HCT116 (cell line): ENCODE measurements at regions not wholly inside any gene's neighbourhood (a gene's known extent, or its start where the extent isn't known, plus 50 kb on each side); places are given as distances from the start of the nearest gene placed in this dataset.

Source experiments
- ATAC-seq: fragments of 200-7000 bp; cut with Tn5 transposase; 2 replicates; pipeline ENCODE4 v1.9.1; 2020; ENCODE audit warnings: mild to moderate bottlenecking, moderate library complexity
- BruUV-seq: library from RNA; stranded (reverse); fragments of 400-500 nt; replicated peaks from 2 replicates; lab custom pipeline; 2021; lab: Mats Ljungman, UMichigan
- CTCF ChIA-PET: fragments of 300-600 bp; sonication (Branson Sonifier 250); formaldehyde crosslinking; loops from one replicate; lab custom pipeline; 2021; ENCODE audit warnings: antibody characterized with exemption; lab: Charles Lee
- POLR2A ChIA-PET: fragments of 300-600, 350-600 bp; sonication (Branson Sonifier 250); formaldehyde crosslinking; loops from one replicate; lab custom pipeline; 2021; ENCODE audit warnings: antibody characterized with exemption; lab: Charles Lee
- RAD21 ChIA-PET, 2 experiments: fragments of 300-600 bp; sonication (Branson Sonifier 250); formaldehyde crosslinking; loops; one replicate each; lab custom pipeline; 2023; ENCODE audit warnings: low total read pairs in 2 of 2; ENCODE audit not compliant: uncharacterized antibody in 2 of 2, unreplicated experiment in 2 of 2, low non-redundant PET in 1 of 2; lab: Charles Lee
- DNase-seq: peaks from one replicate; pipeline ENCODE4 v3.0.0-alpha.2; 2010; ENCODE audit warnings: low read depth, low spot score
- H2AFZ ChIP-seq: fragments of 200-600 bp; shearing (Covaris generic), sonication (generic); 2 replicates; pipeline ENCODE4 v1.6.1; 2017; ENCODE audit warnings: low read depth, mixed run types, mixed read lengths, antibody characterized with exemption, low read length; ENCODE audit not compliant: poor library complexity, severe bottlenecking
- H3K27ac ChIP-seq: 2 replicates; pipeline ENCODE4 v1.5.1; 2012; ENCODE audit warnings: low read depth, low read length
- H3K27me3 ChIP-seq: fragments of 200-600 bp; sonication (generic); 2 replicates; pipeline ENCODE4 v1.6.1; 2016; ENCODE audit warnings: mixed run types, low read length, mixed read lengths; ENCODE audit not compliant: insufficient read depth
- H3K36me3 ChIP-seq, 2 experiments: fragments of 200-500 bp in 1 of 2; fragments of 200-600 bp in 1 of 2; sonication (Bioruptor generic) in 1 of 2; sonication (generic) in 1 of 2; 2 replicates each; pipeline versions ENCODE4 v1.5.1 to v1.6.1; 2014 to 2016; ENCODE audit warnings: low read length in 2 of 2, inconsistent platforms in 1 of 2, mixed read lengths in 1 of 2, mixed run types in 1 of 2; ENCODE audit not compliant: insufficient read depth in 2 of 2, control insufficient read depth in 1 of 2
- H3K4me1 ChIP-seq, 2 experiments: fragments of 200-600 bp in 1 of 2; sonication (generic) in 1 of 2; 2 replicates each; pipeline versions ENCODE4 v1.5.1 to v1.6.1; 2012 to 2017; ENCODE audit warnings: low read length in 2 of 2, inconsistent platforms in 1 of 2, mild to moderate bottlenecking in 1 of 2, mixed read lengths in 1 of 2, mixed run types in 1 of 2, moderate library complexity in 1 of 2; ENCODE audit not compliant: insufficient read depth in 2 of 2, control insufficient read depth in 1 of 2
- H3K4me2 ChIP-seq: fragments of 200-600 bp; sonication (generic); 2 replicates; pipeline ENCODE4 v1.6.1; 2017; ENCODE audit warnings: mixed run types, low read length, mixed read lengths
- H3K4me3 ChIP-seq, 2 experiments: fragments of 200-600 bp in 1 of 2; sonication (generic) in 1 of 2; replicated peaks in 1 of 2; 2 replicates each; pipeline ENCODE4 v1.5.1; 2011 to 2016; ENCODE audit warnings: low read length in 2 of 2, control low read depth in 1 of 2, low read depth in 1 of 2, mild to moderate bottlenecking in 1 of 2, mixed read lengths in 1 of 2, mixed run types in 1 of 2
- H3K79me2 ChIP-seq: fragments of 200-600 bp; sonication (generic); 2 replicates; pipeline ENCODE4 v1.6.1; 2017; ENCODE audit warnings: mild to moderate bottlenecking, mixed run types, low read length, moderate library complexity, mixed read lengths; ENCODE audit not compliant: insufficient read depth
- H3K9ac ChIP-seq: fragments of 200-600 bp; sonication (generic); 2 replicates; pipeline ENCODE4 v1.6.1; 2016; ENCODE audit warnings: low read length, mixed read lengths
- H3K9me2 ChIP-seq: fragments of 200-600 bp; sonication (generic), shearing (Covaris generic); 2 replicates; pipeline ENCODE4 v1.6.1; 2017; ENCODE audit warnings: mixed run types, mild to moderate bottlenecking, moderate library complexity; ENCODE audit not compliant: insufficient read depth
- H3K9me3 ChIP-seq, 2 experiments: fragments of 200-500 bp in 1 of 2; fragments of 200-600 bp in 1 of 2; sonication (Bioruptor generic) in 1 of 2; sonication (generic) in 1 of 2; 2 replicates each; pipeline ENCODE4 v1.6.1; 2014 to 2017; ENCODE audit warnings: low read length in 2 of 2, mixed read lengths in 2 of 2, inconsistent platforms in 1 of 2, low read depth in 1 of 2, mild to moderate bottlenecking in 1 of 2, mixed run types in 1 of 2, moderate library complexity in 1 of 2; ENCODE audit not compliant: control insufficient read depth in 1 of 2, insufficient read depth in 1 of 2
- H4K20me1 ChIP-seq: fragments of 200-600 bp; sonication (generic), shearing (Covaris generic); 2 replicates; pipeline ENCODE4 v1.6.1; 2017; ENCODE audit warnings: mixed run types, mild to moderate bottlenecking, moderate library complexity; ENCODE audit not compliant: insufficient read depth
- CEBPB ChIP-seq: IDR thresholded peaks from 2 replicates; pipeline ENCODE4 v1.6.1; 2012; ENCODE audit warnings: low read depth
- EGR1 ChIP-seq: IDR thresholded peaks from 2 replicates; pipeline ENCODE4 v1.6.1; 2012; ENCODE audit warnings: low read depth
- EZH2phosphoT487 ChIP-seq: fragments of 200-600 bp; IDR thresholded peaks from 2 replicates; pipeline ENCODE4 v1.6.1; 2018; ENCODE audit warnings: antibody characterized with exemption, borderline replicate concordance
- FOSL1 ChIP-seq: IDR thresholded peaks from 2 replicates; pipeline ENCODE4 v1.6.1; 2012; ENCODE audit warnings: low read depth
- JUND ChIP-seq: IDR thresholded peaks from 2 replicates; pipeline ENCODE4 v1.6.1; 2012
- TCF7L2 ChIP-seq: IDR thresholded peaks from 2 replicates; pipeline ENCODE4 v1.7.0; 2011; ENCODE audit warnings: borderline replicate concordance, inconsistent platforms; ENCODE audit not compliant: insufficient read depth, insufficient read length; ENCODE audit errors: extremely low read depth
- ZFX ChIP-seq: fragments of 450-650 bp; IDR thresholded peaks from 2 replicates; pipeline ENCODE4 v1.6.1; 2017
- intact Hi-C: fragments of 100-400 bp; cut with micrococcal nuclease; formaldehyde crosslinking; loops from 2 replicates; pipeline ENCODE4 v1.10.0; 2022
- TF ChIP-seq, protein P1 (sequence below): IDR thresholded peaks from 2 replicates; pipeline ENCODE4 v1.6.1; 2011; ENCODE audit warnings: mild to moderate bottlenecking, low read length, moderate library complexity; ENCODE audit not compliant: insufficient replicate concordance; ENCODE audit errors: extremely low read depth

DNA sequence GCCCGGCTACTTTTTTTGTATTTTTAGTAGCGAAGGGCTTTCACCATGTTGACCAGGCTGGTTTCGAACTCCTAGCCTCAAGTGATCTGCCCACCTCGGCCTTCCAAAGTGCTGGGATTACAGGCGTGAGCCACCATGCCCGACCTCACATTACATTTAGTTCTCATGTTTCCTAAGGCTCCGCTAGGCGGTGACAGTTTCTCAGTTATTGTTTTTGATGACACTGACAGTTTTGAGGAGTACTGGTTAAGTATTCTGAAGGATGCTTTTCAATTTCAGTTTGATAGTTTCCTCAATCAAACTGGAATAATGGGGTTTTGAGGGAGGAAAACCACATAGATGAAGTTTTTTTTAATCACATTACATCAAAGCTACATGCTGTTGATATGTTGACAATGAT, 1028.5 kb downstream of the CDH8 start:
- Histone ChIP-seq H3K36me3 (no peaks in the 10 kb centered on the region), H3K27me3 (no peaks in the 10 kb centered on the region), H3K4me2 (no peak overlapping the region), H2AFZ (no peak overlapping the region), H3K9me3 (peaks cover 6 to 14% of the 10 kb centered on the region in 2 experiments; a peak in 2 of 4 replicates), H3K9ac (no peak overlapping the region), H3K79me2 (no peaks in the 10 kb centered on the region), H3K9me2 (no peaks in the 10 kb centered on the region), H3K4me3 (no peak overlapping the region), H3K4me1 (no peaks in the 10 kb centered on the region), H4K20me1 (no peaks in the 10 kb centered on the region), H3K27ac (no peak overlapping the region)
- TF ChIP-seq FOSL1 (no peak), CEBPB (no peak)
- ChIA-PET POLR2A (no interaction called here), RAD21 (no interaction called here), CTCF (no interaction called here)
- no peak for DNase-seq
- intact Hi-C loops: no loop called here
- no peak for ATAC-seq
- no TSS peak for BruUV-seq

GRCh38 chr16:61005952-61006351, 1030.3 kb downstream of the CDH8 start:
- DNase-seq (no peak), ATAC-seq (no peak)
- Histone ChIP-seq H3K4me1 (no peaks in the 10 kb centered on the region), H3K4me2 (no peak overlapping the region), H3K9me3 (peaks cover 10 to 17% of the 10 kb centered on the region in 2 experiments; a peak in 2 of 4 replicates), H3K4me3 (no peak overlapping the region), H4K20me1 (no peaks in the 10 kb centered on the region), H3K79me2 (no peaks in the 10 kb centered on the region), H2AFZ (no peak overlapping the region), H3K27me3 (no peaks in the 10 kb centered on the region), H3K9me2 (no peaks in the 10 kb centered on the region), H3K36me3 (no peaks in the 10 kb centered on the region), H3K9ac (no peak overlapping the region), H3K27ac (no peak overlapping the region)
- TF ChIP-seq EZH2phosphoT487 (no peak), EGR1 (no peak), ZFX (no peak), JUND (no peak), TCF7L2 (no peak)
- TF ChIP-seq, protein P1, sequence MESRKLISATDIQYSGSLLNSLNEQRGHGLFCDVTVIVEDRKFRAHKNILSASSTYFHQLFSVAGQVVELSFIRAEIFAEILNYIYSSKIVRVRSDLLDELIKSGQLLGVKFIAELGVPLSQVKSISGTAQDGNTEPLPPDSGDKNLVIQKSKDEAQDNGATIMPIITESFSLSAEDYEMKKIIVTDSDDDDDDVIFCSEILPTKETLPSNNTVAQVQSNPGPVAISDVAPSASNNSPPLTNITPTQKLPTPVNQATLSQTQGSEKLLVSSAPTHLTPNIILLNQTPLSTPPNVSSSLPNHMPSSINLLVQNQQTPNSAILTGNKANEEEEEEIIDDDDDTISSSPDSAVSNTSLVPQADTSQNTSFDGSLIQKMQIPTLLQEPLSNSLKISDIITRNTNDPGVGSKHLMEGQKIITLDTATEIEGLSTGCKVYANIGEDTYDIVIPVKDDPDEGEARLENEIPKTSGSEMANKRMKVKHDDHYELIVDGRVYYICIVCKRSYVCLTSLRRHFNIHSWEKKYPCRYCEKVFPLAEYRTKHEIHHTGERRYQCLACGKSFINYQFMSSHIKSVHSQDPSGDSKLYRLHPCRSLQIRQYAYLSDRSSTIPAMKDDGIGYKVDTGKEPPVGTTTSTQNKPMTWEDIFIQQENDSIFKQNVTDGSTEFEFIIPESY: no peak
- ChIA-PET RAD21 (no interaction called here), POLR2A (no interaction called here), CTCF (no interaction called here)
- intact Hi-C loops: no loop called here
- no TSS peak for BruUV-seq
